Brain pericyte (primary cell): ENCODE measurements at regions not wholly inside any gene's neighbourhood (a gene's known extent, or its start where the extent isn't known, plus 50 kb on each side); places are given as distances from the start of the nearest gene placed in this dataset.

Experiments used
- DNase-seq: peaks from one replicate; pipeline ENCODE4 v3.0.0-alpha.2; 2012; ENCODE audit warnings: low read depth, low spot score

DNA sequence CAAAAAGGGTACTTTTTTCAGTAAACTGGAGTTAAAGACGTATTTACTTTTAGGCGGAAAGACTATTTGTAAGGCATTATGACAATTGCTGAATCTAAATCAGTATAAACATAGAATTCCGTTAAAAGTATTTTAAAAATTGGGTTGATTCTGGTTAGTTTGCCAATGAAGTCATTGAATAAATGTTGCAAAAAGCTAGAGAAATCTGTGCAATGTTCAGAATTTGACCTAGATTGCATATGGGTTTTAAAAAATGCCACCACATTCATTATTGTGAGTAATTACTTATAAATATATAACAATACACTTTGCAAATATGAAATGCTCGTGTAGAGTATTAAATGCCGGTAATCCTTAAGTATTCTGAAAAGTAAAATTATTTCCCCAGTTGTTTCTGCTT lies 116.5 kb upstream of the EEF1E1 start:
- DNase-seq, result no peak

DNA sequence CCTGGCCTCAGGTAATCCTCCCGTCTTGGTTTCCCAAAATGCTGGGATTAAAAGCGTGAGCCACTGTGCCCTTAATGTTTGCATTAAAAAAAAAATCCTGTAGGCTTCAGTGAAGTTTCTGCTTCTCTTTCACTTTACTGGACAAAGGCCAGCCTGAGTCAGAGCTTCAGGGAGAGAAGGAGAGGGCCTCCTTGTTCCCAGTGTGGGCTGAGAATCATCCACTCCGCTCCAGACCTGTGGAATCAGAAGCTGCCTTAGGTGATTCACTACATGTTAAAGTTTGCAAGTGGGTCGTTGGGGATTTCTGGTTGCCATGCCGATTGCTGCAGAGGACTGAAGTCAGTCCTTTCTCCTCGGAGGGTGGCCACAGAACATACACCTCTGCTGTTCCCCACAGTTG lies 113.3 kb upstream of the EEF1E1 start:
- no peak for DNase-seq

DNA sequence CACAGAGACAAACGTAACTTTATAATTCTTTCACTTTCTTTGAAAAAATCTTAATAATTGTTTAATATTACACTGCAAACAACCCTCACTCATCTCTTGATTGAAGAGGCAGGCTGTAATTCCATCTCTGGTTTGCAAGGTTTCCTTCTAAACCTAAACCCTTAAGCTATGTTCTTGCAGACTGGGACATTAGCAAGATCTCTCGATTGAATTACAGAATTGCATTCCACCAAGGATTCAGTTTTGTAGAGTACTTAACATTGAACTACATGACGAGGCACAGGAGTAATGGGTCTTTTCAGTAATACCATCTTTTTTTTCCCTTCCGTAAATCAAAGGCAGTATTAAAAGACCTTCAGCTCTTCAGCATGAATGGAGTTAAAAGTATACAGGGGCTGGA lies 111.6 kb upstream of the EEF1E1 start:
- DNase-seq, result no peak

DNA sequence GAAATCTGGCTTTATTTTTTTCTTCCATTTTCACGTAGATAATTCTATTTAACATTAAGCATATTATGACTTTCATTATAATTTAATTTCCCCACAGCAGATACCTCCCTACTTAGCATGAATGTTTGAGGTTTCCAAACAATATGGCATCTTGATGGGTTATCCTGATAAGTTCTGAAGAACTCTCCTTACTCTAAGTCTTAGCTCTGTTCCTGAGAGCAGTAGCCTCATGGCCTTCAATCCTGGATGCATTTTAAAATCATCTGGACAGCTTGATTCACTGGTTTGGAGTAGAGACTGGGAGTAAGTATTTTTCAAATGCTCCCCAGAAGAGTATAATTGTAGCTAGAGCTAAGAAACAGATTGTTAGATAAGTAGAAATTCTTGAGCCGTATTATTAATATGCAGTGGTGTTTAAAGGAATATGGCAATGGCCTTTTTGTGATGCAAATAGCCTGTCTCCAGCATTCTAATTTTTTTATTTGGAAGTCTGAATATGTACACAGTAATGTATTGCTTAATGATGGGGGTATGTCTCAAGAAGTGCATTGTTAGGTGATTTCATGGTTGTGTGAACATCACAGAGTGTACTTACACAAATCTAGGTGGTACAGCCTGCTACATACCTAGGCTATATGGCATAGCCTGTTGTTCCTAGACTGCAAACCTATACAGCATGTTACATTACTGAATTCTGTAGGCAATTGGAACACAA lies 110.5 kb upstream of the EEF1E1 start:
- no peak for DNase-seq

DNA sequence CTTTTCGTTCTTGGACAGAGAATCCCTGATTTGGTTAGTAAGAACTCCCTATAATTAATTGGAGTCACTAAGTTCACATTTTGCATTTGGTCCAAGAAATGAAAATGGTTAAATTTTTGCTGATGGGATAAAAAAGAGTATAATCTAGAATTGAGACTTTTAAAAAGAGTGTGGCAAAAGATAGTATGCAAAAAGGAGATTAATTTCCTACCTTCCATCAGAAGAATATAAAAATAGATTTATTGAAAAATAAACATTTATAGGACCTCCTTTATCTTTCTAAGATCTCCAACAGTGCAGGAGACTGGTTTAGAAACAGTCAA lies 105.5 kb upstream of the EEF1E1 start:
- no peak for DNase-seq

DNA sequence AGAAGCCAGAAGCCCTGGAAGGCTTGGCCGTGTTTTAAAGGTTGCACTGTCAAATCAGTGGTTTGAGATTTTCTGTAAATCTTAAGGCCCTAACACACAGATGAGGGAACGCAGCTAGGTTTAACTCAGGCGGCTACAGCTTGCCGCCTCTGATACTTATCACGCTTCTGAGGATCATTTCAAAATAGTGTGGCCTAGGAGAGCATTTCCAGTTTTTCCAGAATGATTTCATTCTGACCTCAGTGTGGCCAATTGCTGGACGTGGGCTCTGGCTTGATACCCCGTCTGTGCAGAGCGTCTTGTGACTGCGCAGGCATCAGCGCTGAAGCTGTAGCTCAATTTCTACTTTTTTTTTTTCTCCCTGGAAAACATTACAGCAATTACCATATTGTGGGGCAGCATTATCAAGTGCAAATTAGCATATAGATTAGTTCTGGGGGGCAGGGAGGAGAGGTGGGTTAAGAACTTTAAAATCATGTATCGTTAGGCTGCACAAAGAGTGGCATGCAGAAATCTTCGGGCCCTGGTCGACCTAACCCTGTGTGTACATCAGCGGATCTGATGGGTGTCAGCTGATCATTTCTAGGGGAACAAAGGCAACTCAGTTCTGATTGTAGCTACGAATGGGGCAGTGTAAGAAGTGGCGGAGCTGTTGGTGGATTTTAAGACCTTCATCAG lies 105.0 kb upstream of the EEF1E1 start:
- DNase-seq, result no peak

DNA sequence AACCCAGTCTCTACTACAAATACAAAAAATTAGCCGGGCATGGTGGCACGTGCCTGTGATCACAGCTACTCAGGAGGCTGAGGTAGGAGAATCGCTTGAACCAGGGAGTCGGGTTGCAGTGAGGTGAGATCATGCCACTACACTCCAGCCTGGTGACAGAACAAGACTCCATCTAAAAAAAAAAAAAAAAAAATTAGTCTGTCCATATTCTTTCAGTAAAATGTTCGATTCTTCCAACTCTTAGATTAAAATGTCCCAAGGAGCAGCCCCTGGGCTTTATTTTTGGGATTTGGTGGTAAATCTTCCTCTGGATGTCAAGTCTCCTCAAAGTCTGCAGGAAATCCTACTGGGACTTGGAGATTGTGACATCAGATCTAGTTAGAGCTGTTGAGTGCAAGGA lies 101.0 kb upstream of the EEF1E1 start:
- no peak for DNase-seq

DNA sequence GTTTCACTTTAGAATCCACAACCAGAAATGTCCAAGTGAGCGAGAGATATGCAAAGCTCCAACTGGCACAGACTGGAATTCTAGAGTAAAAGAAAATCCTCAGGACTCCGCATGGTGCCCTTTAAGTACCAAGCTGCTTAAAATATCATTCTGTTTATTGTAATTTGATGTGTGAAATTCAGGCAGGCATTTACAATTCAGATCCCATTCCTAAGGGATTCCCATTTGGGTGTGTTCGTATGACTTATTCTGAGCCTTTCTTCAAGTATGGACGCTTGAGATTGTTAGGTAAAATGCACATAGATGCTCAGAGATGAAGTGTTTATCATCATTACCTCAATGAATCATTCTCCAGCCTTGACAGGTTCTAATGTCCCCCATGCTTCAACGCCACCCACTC lies 99.3 kb upstream of the EEF1E1 start:
- no peak for DNase-seq

DNA sequence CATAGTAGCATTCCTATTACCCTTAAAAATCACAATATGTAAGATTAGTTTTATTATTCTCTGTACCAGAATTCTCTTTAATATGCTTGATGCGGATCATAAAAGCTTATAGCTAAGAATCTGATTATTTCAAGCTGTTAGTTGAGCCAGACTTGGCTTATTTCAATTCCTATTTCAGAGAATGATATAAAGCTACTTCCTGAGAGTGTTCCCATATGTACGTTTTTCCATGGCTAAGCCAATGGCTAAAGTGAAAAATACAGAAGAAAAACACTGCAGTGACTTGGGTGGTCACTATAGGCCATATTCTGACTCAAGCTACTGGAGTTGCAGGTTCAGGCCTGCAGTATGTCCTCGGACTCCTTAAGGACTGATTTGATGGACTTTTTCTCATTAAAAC lies 97.9 kb upstream of the EEF1E1 start:
- no peak for DNase-seq

DNA sequence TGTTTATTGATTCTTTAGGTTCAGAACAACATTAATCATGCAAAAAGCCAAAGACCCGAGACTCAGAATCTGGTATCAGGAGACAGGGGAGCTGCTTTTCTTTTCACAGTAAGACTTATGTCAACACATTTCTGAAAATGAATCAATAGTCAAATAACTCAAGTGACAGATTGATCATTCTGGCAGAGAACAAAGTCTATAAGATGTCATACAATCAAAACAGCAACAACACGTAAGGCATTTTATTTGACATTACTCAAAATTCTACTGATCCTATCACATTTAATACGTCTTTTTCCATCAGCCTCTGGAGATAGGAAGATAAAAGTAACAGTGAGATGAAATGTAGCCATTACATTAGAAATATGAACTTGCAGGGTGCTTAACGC lies 93.4 kb upstream of the EEF1E1 start:
- DNase-seq, result no peak

DNA sequence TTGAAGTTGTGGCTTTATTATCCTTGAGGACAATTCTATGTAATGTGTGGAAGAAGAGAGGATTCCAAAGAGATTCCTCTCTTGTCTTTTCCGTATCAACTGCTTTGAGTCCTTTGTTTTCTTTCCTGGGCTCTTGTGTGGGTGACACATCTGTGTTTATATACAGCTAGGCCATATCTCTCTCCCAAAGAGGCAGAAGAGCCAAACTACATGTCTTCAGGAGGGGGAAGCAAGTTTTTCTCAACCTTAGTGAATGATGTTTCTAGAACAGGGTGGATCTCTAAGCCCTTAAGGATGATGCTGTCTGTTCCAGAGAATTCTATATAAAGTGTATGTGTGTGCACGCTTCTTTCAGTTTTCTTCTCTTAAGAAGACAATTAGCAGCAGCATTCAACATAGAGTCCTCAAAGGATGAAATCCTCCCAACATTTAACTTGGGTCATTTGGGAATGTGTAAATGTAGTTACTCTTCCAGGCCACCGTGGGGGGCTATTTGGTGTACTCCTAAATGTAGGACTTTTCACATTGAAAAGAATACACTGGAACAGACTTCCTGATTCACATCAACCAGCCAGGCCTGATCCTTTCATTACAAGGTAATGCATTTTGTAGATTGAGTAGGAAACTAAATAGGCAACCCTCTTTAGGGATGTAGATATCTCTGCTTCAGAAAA lies 92.8 kb upstream of the EEF1E1 start:
- DNase-seq, result no peak

DNA sequence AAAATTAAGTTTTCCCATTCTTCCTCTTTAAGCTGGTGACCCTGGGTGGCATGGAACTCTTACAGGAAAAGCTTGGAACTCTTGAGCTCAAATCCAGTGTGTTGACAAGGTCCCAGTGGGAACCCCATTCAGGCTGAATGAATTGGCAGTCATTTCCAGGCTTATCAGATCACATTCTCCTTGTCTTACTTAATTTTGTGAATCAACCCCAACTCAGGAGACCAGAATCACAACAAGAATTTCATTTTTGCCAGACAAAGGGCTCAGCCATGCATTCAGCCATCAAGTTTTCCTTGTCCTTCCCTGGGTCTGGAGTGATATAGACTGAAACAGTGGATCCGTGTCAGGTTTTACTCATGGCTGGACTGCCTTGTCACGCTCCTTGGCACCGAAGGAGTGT lies 92.1 kb upstream of the EEF1E1 start:
- no peak for DNase-seq

DNA sequence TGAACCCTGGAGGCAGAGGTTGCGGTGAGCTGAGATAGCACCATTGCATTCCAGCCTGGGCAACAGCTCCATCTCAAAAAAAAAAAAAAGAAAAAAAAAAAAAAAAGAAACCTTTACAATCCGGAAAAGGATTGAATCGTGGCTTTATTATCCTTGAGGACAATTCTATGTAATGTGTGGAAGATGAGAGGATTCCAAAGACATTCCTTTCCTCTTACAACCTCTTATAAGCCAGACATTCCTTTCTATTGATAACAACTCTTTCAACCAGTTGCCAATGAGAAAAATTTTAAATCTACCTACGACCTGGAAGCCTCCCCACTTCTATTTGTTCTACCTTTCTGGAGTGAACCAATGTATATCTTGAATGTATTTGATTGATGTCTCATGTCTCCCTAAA lies 91.2 kb upstream of the EEF1E1 start:
- no peak for DNase-seq

DNA sequence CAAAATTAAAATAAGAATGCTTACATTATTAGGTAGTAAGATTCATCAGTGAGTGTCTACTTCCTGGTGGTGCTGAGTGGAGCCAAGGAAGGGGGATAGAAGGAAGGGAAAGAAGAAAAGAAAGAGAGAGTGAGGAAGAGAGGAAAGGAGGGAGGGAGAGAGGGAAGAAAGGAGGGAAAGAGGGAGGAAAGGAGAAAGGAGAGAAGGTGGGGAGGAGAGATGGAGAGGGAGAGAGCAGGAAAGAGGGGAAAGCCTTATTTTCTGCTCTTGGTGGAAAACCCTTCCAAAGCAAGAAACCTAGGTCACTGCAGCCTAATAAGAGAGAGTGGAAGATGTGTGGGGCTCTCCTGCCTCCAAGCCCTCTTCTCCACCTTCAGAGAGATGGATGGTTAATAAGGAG lies 90.2 kb upstream of the EEF1E1 start:
- no peak for DNase-seq

DNA sequence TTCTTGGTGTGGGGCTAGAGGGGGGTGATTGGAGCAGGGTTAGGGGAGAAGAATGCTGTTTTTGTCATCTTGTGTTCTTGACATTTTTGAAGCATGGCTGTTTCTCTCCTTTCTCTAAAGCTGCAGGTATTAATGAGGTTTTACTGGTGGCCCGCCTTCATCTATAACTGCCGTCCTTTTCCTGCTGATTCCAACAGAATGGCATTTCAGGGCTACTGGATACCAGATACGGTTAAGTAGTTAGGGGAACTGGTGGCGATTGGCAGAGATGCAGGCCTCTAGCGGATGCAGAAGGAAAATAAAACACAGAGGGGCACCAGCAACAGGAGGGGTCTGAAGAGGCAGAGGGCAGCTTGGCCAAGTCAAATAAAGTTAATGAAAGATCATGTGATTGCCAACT lies 89.7 kb upstream of the EEF1E1 start:
- no peak for DNase-seq

DNA sequence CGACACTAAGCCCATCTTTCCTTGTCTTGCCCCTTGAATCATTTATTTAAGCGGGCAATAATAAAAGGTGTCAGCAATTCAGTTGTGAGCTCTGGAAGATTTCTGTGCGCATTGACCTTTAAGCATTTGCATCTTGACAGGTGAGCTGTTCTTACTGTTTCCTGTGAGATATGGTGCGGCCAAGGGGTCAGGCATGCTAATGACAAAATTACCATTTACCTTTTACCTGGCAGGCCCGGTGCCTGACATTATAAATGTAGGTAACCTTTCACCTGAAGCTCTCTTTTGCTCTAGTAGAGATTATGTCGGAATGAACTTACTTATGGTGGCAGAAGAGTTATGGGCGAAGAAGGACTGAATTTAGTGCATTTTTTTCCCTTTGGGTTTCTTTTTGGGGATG lies 89.3 kb upstream of the EEF1E1 start:
- DNase-seq, result no peak

DNA sequence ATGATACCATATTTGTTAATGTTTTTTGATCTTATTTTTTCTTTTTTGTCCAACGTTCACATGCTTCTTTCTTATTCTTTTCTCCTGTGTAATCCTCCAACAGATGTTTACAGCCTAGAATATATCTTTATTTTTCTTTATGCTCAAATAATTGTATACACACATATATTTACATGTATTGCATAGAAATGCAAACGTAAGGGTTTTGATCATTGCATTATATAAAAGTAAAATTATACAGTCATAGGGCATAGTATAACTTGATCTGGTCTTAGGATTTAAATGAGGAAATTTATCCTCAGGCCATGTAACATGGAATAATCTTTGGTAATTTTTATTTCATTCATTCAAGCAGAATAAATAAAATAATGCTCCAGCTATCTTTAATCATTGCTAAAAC lies 84.9 kb upstream of the EEF1E1 start:
- no peak for DNase-seq

DNA sequence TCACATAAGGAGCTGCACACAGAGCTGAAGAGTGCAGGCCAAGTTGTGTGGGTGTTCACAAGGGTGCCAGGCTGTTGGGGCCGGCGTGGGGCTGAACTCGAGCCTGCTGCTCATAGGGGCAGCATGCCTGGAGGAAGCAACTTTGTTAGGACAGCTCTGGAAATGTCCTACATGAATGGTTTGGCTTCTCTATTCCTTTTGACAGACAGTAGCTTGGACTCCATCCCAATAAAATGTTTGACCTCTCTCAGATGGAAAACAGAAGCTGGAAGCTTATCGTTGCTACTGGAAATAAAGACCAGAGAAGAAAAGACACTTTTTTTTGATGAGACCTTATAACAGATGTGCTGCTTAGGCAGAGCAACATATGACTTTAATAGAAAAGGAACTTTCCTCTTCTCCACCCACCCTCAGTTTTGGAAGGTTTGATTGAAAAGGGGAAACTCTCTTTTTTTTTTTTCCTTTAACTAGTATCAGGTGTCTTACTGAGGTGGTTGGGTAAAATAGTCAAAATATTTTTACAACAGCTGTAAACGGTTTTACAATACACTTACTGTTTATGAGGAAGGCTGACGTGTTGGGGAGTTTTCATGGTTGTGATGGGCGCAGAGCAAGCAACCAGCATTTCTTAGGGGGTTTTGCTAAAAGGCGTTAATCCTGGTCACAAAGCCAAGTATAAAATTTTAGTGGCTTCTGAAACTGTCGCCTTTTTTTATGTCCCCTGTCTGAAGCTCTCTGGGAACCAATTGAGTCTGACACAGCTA lies 80.7 kb upstream of the EEF1E1 start:
- no peak for DNase-seq

DNA sequence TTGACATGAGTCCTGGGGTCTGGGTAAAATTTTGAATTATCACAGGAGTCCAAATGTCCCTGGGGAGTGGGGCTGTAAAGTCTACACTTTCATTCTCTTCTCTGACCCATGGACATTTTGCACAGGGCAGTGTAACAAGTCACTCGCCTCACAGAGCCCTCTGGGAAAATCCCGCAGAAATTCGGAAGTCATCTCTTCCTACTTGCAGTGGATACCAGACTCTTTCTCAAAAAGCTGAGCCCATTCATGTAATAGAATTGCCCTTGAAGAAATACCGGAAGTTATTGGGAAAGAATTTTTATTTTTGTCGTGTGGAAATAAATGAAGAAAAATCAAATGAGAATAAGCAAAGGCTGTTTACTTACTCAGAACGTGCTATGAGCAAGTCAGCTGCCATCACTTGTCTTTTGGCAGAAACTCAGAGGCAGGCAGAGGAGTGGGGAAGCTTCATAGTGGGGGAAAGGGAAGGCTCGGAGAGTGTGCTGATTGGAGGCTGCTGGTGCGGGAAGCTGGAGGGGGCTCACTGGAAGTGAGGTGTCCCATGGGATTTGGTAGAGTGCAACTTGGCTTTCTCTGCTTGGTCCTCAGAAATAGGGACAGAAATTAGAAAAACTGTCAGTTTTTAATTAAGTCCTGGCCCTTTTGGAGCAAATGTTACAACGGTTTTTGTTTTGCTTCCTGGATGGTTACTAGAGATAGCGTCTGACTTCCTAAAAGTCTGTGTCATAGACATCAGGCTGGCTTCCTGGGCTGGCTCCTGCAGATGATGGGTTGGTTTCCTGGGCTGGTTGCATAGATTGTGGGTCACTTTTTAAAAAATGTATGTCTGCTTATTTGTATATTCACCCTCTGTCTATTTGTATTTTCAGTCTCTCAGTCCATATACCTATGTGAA lies 79.8 kb upstream of the EEF1E1 start:
- DNase-seq, result no peak

DNA sequence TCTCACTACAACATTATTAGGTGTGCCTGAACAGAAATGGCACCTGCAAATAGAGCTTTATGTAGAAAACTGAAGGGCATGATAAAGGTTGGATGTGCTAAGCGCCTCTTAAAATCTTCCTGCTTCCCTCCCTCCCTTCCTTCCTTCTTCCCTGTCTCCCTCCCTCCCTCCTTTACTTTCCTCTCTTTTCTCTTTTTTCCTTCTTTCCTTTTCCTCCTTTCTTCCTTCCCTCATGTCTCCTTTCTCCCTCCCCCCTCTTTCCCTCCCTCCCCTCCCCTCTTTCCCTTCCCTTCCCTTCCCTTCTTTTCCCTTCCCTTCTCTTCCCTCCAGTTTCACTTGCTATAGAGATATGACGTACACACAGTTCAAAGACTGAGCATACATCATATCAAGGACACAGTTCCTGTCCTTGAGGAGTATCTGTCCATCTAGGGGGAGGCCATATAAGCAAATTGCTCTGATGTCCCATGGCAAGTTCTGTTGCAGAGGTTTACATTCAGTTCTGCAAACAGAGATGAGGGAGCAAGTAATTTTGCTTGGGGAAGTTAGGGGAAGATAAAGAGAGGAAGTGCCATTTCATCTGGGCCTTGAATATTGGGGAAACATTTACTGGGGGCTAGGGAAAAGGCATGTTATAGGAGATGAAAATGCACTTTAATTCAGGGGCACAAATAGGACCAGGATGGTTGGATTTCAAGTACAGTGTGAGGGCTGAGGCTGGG lies 79.0 kb upstream of the EEF1E1 start:
- no peak for DNase-seq
